ENCODE measurements at regions not wholly inside any gene's neighbourhood (a gene's known extent, or its start where the extent isn't known, plus 50 kb on each side); places are given as distances from the start of the nearest gene placed in this dataset.

DNA sequence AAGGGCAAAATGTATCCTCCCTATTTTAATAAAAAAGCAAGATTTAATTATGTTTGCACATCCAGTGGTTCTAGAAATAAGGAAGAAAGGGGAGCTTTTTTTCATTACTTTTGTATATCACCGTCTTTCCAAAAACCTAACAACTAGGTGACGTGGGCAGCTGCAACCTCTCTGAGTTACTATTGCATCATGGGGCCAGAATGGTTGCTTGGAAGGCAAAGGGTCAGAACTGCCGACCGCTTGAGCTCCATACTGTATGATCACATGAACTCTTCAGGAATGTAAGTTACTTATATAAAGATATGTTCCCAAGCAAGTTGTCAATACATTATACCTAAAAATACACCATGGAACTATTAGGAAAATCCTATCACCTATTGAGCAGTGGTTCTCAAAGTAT is 85.6 kb upstream of the HIVEP3 start:
- Histone ChIP-seq H3K79me2 (ENCODE audit: control insufficient read depth, insufficient read depth, low read length) (peaks cover 3% of the 10 kb centered on the region), H3K4me2 (ENCODE audit: control insufficient read depth, insufficient read depth) (no peak overlapping the region), H3K4me1 (ENCODE audit: control insufficient read depth, insufficient read depth, low read length) (peaks cover 38% of the 10 kb centered on the region), H3K27me3 (replicated peaks in 1 of 2; ENCODE audit: control insufficient read depth in 2 of 2, insufficient read depth in 2 of 2, low read length in 1 of 2) (no peaks in the 10 kb centered on the region), H3K36me3 (ENCODE audit: control insufficient read depth in 2 of 2, insufficient read depth in 2 of 2, low read length in 1 of 2) (no peaks in the 10 kb centered on the region), H3K27ac (ENCODE audit: control insufficient read depth, insufficient read depth) (0 out of 2 replicates have a peak overlapping the region, but pooled peaks have one; percentile 50), H4K20me1 (ENCODE audit: control insufficient read depth, insufficient read depth) (no peaks in the 10 kb centered on the region), H3K9ac (ENCODE audit: control insufficient read depth, insufficient read depth, low read length) (no peak overlapping the region), H3K4me3 (no peak overlapping the region), H3K9me3 (replicated peaks; ENCODE audit: control insufficient read depth, insufficient read depth, low read length) (no peaks in the 10 kb centered on the region), H2AFZ (ENCODE audit: control insufficient read depth, low read depth, low read length) (no peak overlapping the region)
- ChIA-PET SMC1A (ENCODE audit: uncharacterized antibody, unreplicated experiment) (interaction anchor here (0.9 to 2.3 kb wide), 9 partner anchors 14 to 54 kb away, joined by 3 to 7 read pairs (median 4); no protein-coding TSS in a partner anchor), CTCF (interaction anchor here (0.8 to 2.3 kb wide), 3 partner anchors 8 to 192 kb away, joined by 3 to 7 read pairs (median 4); no protein-coding TSS in a partner anchor), RAD21 (ENCODE audit: unreplicated experiment) (interaction anchor here (0.7 to 2.6 kb wide), 4 partner anchors 10 to 112 kb away, joined by 3 to 9 read pairs (median 3); no protein-coding TSS in a partner anchor), POLR2A (interaction anchor here (0.6 to 1.8 kb wide), 5 partner anchors 10 to 260 kb away, joined by 3 to 7 read pairs (median 3); no protein-coding TSS in a partner anchor)
- in situ Hi-C loops (cut with MboI) (no loop called here), intact Hi-C loops (cut with micrococcal nuclease; ENCODE audit: unreplicated experiment) (no loop called here)
- no peak for DNase-seq (ENCODE audit: low read depth, low spot score)
- TF ChIP-seq, protein P1, sequence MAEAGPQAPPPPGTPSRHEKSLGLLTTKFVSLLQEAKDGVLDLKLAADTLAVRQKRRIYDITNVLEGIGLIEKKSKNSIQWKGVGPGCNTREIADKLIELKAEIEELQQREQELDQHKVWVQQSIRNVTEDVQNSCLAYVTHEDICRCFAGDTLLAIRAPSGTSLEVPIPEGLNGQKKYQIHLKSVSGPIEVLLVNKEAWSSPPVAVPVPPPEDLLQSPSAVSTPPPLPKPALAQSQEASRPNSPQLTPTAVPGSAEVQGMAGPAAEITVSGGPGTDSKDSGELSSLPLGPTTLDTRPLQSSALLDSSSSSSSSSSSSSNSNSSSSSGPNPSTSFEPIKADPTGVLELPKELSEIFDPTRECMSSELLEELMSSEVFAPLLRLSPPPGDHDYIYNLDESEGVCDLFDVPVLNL (IDR thresholded peaks at IDR 0.05; ENCODE audit: low read depth, low read length) = no peak
- no peak for TF ChIP-seq MEF2B (IDR thresholded peaks at IDR 0.05; ENCODE audit: partially characterized antibody, poor library complexity, severe bottlenecking)
- TF ChIP-seq, protein P2, sequence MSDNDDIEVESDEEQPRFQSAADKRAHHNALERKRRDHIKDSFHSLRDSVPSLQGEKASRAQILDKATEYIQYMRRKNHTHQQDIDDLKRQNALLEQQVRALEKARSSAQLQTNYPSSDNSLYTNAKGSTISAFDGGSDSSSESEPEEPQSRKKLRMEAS (IDR thresholded peaks at IDR 0.05; ENCODE audit: low read depth, low read length) = no peak
- no peak for TF ChIP-seq RCOR1 (conservative IDR thresholded peaks at IDR 0.05; ENCODE audit: low read depth, low read length)
- TF ChIP-seq ESRRA (IDR thresholded peaks at IDR 0.05; ENCODE audit: low read length) = no peak
- TF ChIP-seq CREB1 (IDR thresholded peaks at IDR 0.05; ENCODE audit: low read depth) = no peak
- TF ChIP-seq, protein P3, sequence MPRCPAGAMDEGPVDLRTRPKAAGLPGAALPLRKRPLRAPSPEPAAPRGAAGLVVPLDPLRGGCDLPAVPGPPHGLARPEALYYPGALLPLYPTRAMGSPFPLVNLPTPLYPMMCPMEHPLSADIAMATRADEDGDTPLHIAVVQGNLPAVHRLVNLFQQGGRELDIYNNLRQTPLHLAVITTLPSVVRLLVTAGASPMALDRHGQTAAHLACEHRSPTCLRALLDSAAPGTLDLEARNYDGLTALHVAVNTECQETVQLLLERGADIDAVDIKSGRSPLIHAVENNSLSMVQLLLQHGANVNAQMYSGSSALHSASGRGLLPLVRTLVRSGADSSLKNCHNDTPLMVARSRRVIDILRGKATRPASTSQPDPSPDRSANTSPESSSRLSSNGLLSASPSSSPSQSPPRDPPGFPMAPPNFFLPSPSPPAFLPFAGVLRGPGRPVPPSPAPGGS (IDR thresholded peaks at IDR 0.05; ENCODE audit: borderline replicate concordance, insufficient read depth, low read depth, low read length, poor library complexity, severe bottlenecking) = no peak
- TF ChIP-seq FOS (IDR thresholded peaks at IDR 0.05; ENCODE audit: borderline replicate concordance, extremely low read depth, insufficient read length) = no peak
- TF ChIP-seq EZH2 (IDR thresholded peaks at IDR 0.05; ENCODE audit: borderline replicate concordance, control insufficient read depth, low read depth, low read length) = no peak
- no peak for TF ChIP-seq CBX3 (IDR thresholded peaks at IDR 0.05; ENCODE audit: borderline replicate concordance, low read depth)
- BruUV-seq (replicated peaks) = no TSS peak
- FAIRE-seq = no peak
- 72% methylated on average over 4 of the region's 4 CpGs for WGBS (ENCODE audit: insufficient coverage, insufficient replicate concordance, low lambda C conversion rate, missing lambda C conversion rate)
- ATAC-seq = no peak

Measured in GM12878 (cell line).